Panc1 (cell line): ENCODE measurements at regions not wholly inside any gene's neighbourhood (a gene's known extent, or its start where the extent isn't known, plus 50 kb on each side); places are given as distances from the start of the nearest gene placed in this dataset.

Experiments used
- CTCF ChIP-seq: fragments of 450-650 bp; IDR thresholded peaks from 2 replicates; pipeline ENCODE4 v1.5.1; 2017; ENCODE audit warnings: mild to moderate bottlenecking
- SIN3A ChIP-seq: IDR thresholded peaks from 2 replicates; pipeline ENCODE4 v1.6.1; 2012; ENCODE audit warnings: low read depth, mild to moderate bottlenecking, low read length, moderate library complexity, borderline replicate concordance; ENCODE audit not compliant: insufficient read depth

GRCh38 chr21:16185766-16186165, 456.0 kb downstream of the USP25 start:
- TF ChIP-seq CTCF (no peak), SIN3A (no peak)
